Gastrocnemius medialis (tissue), 4 donors: ENCODE measurements at regions not wholly inside any gene's neighbourhood (a gene's known extent, or its start where the extent isn't known, plus 50 kb on each side); places are given as distances from the start of the nearest gene placed in this dataset.

ENCODE experiments used
- POLR2A ChIP-seq, 2 donors: fragments of 450-650 bp; IDR thresholded peaks; one replicate each; pipeline ENCODE4 v1.6.1; 2017; ENCODE audit warnings: antibody characterized with exemption in 2 of 2, mild to moderate bottlenecking in 2 of 2, moderate library complexity in 2 of 2
- TF ChIP-seq, protein P1 (sequence below), 5 experiments: fragments of 450-650 bp in 3 of 5; fragments of 200-600 bp in 2 of 5; sonication (generic) in 2 of 5; IDR thresholded peaks in 4 of 5; conservative IDR thresholded peaks in 1 of 5; 1 replicate in 4 of 5; 2 replicates in 1 of 5; pipeline ENCODE4 v1.5.1; 2016 to 2019; ENCODE audit warnings: antibody characterized with exemption in 5 of 5, mild to moderate bottlenecking in 3 of 5, moderate library complexity in 3 of 5

DNA sequence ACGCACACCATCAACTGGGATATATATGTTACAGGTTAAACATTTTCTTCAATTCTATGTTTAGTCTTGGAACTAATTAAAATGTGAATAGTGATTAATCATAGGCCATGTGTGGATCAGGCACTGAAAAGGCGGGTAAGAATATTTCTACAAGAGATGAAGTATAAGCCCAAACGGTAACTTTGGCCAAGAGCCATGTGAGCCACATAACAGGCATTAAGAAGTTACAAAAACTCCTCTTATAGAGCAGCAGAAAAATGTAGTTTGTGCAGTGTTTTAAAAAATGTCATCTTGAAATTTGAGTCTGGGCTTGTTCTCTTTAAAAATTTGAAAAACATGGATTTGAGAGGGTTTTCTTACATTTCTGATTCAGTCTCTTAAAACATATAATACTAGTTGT lies 521.8 kb upstream of the DIPK2B start:
- no peak for TF ChIP-seq POLR2A (IDR thresholded peaks at IDR 0.05)
- TF ChIP-seq, protein P1, sequence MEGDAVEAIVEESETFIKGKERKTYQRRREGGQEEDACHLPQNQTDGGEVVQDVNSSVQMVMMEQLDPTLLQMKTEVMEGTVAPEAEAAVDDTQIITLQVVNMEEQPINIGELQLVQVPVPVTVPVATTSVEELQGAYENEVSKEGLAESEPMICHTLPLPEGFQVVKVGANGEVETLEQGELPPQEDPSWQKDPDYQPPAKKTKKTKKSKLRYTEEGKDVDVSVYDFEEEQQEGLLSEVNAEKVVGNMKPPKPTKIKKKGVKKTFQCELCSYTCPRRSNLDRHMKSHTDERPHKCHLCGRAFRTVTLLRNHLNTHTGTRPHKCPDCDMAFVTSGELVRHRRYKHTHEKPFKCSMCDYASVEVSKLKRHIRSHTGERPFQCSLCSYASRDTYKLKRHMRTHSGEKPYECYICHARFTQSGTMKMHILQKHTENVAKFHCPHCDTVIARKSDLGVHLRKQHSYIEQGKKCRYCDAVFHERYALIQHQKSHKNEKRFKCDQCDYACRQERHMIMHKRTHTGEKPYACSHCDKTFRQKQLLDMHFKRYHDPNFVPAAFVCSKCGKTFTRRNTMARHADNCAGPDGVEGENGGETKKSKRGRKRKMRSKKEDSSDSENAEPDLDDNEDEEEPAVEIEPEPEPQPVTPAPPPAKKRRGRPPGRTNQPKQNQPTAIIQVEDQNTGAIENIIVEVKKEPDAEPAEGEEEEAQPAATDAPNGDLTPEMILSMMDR (IDR thresholded peaks at IDR 0.05 in 4 of 5, conservative IDR thresholded peaks at IDR 0.05 in 1 of 5): no peak
